Thoracic aorta (tissue), 2 donors: ENCODE measurements at regions not wholly inside any gene's neighbourhood (a gene's known extent, or its start where the extent isn't known, plus 50 kb on each side); places are given as distances from the start of the nearest gene placed in this dataset.

Source experiments
- ATAC-seq: fragments of 150-250 bp; one replicate; pipeline ENCODE4 v1.8.0; 2017; ENCODE audit warnings: low read depth; ENCODE audit not compliant: insufficient number of reproducible peaks, low FRiP score
- DNase-seq: peaks from one replicate; pipeline ENCODE4 v3.0.0-alpha.2; 2020; ENCODE audit warnings: low spot score
- H3K27ac ChIP-seq, 2 donors: fragments of 200-600 bp; sonication (generic); 1 replicate in 1 of 2; 2 replicates in 1 of 2; pipeline ENCODE4 v1.5.1; 2016; ENCODE audit warnings: mild to moderate bottlenecking in 2 of 2, moderate library complexity in 2 of 2
- H3K27me3 ChIP-seq: fragments of 200-600 bp; sonication (generic); replicated peaks from 2 replicates; pipeline ENCODE4 v1.6.0; 2016; ENCODE audit warnings: mild to moderate bottlenecking; ENCODE audit not compliant: insufficient read depth
- H3K36me3 ChIP-seq: fragments of 200-600 bp; sonication (generic); one replicate; pipeline ENCODE4 v1.5.1; 2016
- H3K4me1 ChIP-seq, 2 donors: fragments of 200-600 bp; sonication (generic); 1 replicate in 1 of 2; 2 replicates in 1 of 2; pipeline versions ENCODE4 v1.5.1 to v1.6.0; 2016; ENCODE audit warnings: low read depth in 2 of 2, mild to moderate bottlenecking in 1 of 2; ENCODE audit not compliant: control insufficient read depth in 1 of 2
- H3K4me3 ChIP-seq: fragments of 200-600 bp; sonication (generic); 2 replicates; pipeline ENCODE4 v1.5.1; 2016; ENCODE audit warnings: mild to moderate bottlenecking
- H3K9me3 ChIP-seq: fragments of 200-600 bp; sonication (generic); 2 replicates; pipeline ENCODE4 v1.5.1; 2016
- CTCF ChIP-seq: fragments of 200-600 bp; sonication (generic); IDR thresholded peaks from one replicate; pipeline ENCODE4 v1.5.1; 2019; ENCODE audit warnings: antibody characterized with exemption

GRCh38 chr2:18208956-18209355, 330.5 kb downstream of the KCNS3 start:
- Histone ChIP-seq H3K4me1 (no peaks in the 10 kb centered on the region), H3K27me3 (no peaks in the 10 kb centered on the region), H3K36me3 (no peaks in the 10 kb centered on the region), H3K9me3 (no peaks in the 10 kb centered on the region), H3K27ac (no peak overlapping the region), H3K4me3 (no peak overlapping the region)
- DNase-seq (no peak), ATAC-seq (no peak)
- no peak for TF ChIP-seq CTCF

GRCh38 chr2:18200771-18201170, 322.3 kb downstream of the KCNS3 start:
- TF ChIP-seq CTCF: no peak
- Histone ChIP-seq H3K27ac (no peak overlapping the region), H3K9me3 (no peaks in the 10 kb centered on the region), H3K36me3 (no peaks in the 10 kb centered on the region), H3K4me1 (no peaks in the 10 kb centered on the region), H3K4me3 (no peak overlapping the region), H3K27me3 (no peaks in the 10 kb centered on the region)
- DNase-seq (no peak), ATAC-seq (no peak)

GRCh38 chr2:18198677-18199076, 320.2 kb downstream of the KCNS3 start:
- no peak for TF ChIP-seq CTCF
- Histone ChIP-seq H3K4me1 (no peaks in the 10 kb centered on the region), H3K27ac (no peak overlapping the region), H3K4me3 (no peak overlapping the region), H3K9me3 (no peaks in the 10 kb centered on the region), H3K36me3 (no peaks in the 10 kb centered on the region), H3K27me3 (no peaks in the 10 kb centered on the region)
- ATAC-seq: no peak
- no peak for DNase-seq

GRCh38 chr2:18194161-18194560, 315.7 kb downstream of the KCNS3 start:
- no peak overlapping the region for H3K4me3 ChIP-seq
- H3K4me1 ChIP-seq: no peaks in the 10 kb centered on the region
- ATAC-seq: no peak
- H3K27me3 ChIP-seq: no peaks in the 10 kb centered on the region
- no peak overlapping the region for H3K27ac ChIP-seq
- no peaks in the 10 kb centered on the region for H3K9me3 ChIP-seq
- DNase-seq: no peak
- TF ChIP-seq CTCF: no peak
- H3K36me3 ChIP-seq: no peaks in the 10 kb centered on the region

- ATAC-seq (no peak), DNase-seq (no peak)
- Histone ChIP-seq H3K27me3 (no peaks in the 10 kb centered on the region), H3K36me3 (no peaks in the 10 kb centered on the region), H3K27ac (no peak overlapping the region), H3K4me3 (no peak overlapping the region), H3K9me3 (no peaks in the 10 kb centered on the region), H3K4me1 (no peaks in the 10 kb centered on the region)
- no peak for TF ChIP-seq CTCF
Measured at GRCh38 chr2:18186816-18187613, 308.5 kb downstream of the KCNS3 start.
